Smooth muscle cell (in vitro differentiated cells): ENCODE measurements at regions not wholly inside any gene's neighbourhood (a gene's known extent, or its start where the extent isn't known, plus 50 kb on each side); places are given as distances from the start of the nearest gene placed in this dataset.
A peak's percentile ranks its signal among the peaks of the same experiment; 100 is the strongest.

Experiments used
- DNase-seq: peaks from one replicate; lab custom pipeline; 2025; ENCODE audit not compliant: unreplicated experiment; lab: John Stamatoyannopoulos, UW
- H2AFZ ChIP-seq: fragments of 200-600 bp; sonication (generic); 2 replicates; pipeline ENCODE4 v1.6.0; 2016; ENCODE audit warnings: antibody characterized with exemption, low read depth, mild to moderate bottlenecking
- H3F3A ChIP-seq: fragments of 200-600 bp; sonication (generic); 2 replicates; pipeline ENCODE4 v1.6.0; 2017; ENCODE audit warnings: antibody characterized with exemption, low read depth
- H3K27ac ChIP-seq: fragments of 200-600 bp; sonication (generic); 2 replicates; pipeline ENCODE4 v1.5.1; 2016; ENCODE audit warnings: low read depth, mild to moderate bottlenecking
- H3K27me3 ChIP-seq: fragments of 200-600 bp; sonication (generic); 2 replicates; pipeline ENCODE4 v1.6.1; 2016; ENCODE audit warnings: low read depth, mild to moderate bottlenecking
- H3K36me3 ChIP-seq: fragments of 200-600 bp; sonication (generic); 2 replicates; pipeline ENCODE4 v1.5.1; 2016; ENCODE audit warnings: low read depth
- H3K4me1 ChIP-seq: fragments of 200-600 bp; sonication (generic); 2 replicates; pipeline ENCODE4 v1.5.1; 2016; ENCODE audit warnings: low read depth
- H3K4me2 ChIP-seq: fragments of 200-600 bp; sonication (generic); 2 replicates; pipeline ENCODE4 v1.6.0; 2016; ENCODE audit warnings: mild to moderate bottlenecking
- H3K4me3 ChIP-seq: fragments of 200-600 bp; sonication (generic); 2 replicates; pipeline ENCODE4 v1.5.1; 2016; ENCODE audit warnings: mild to moderate bottlenecking
- H3K79me2 ChIP-seq: fragments of 200-600 bp; sonication (generic); 2 replicates; pipeline ENCODE4 v1.6.0; 2016; ENCODE audit warnings: low read depth, mild to moderate bottlenecking
- H3K9ac ChIP-seq: fragments of 200-600 bp; sonication (generic); 2 replicates; pipeline ENCODE4 v1.6.0; 2016; ENCODE audit warnings: low read depth
- H3K9me3 ChIP-seq: fragments of 200-600 bp; sonication (generic); replicated peaks from 2 replicates; pipeline ENCODE4 v1.5.1; 2016; ENCODE audit warnings: low read depth
- H4K20me1 ChIP-seq: fragments of 200-600 bp; sonication (generic); 2 replicates; pipeline ENCODE4 v1.6.0; 2016; ENCODE audit warnings: low read depth
- WGBS: methylation state at CpG from one replicate; pipeline ENCODE4 v1.1.7; 2016; ENCODE audit warnings: low lambda C conversion rate; 5-methylcytosine and 5-hydroxymethylcytosine counted together
- TF ChIP-seq, protein P1 (sequence below): fragments of 200-600 bp; sonication (generic); IDR thresholded peaks from 2 replicates; pipeline ENCODE4 v1.5.1; 2017; ENCODE audit warnings: borderline replicate concordance, mild to moderate bottlenecking, antibody characterized with exemption; ENCODE audit not compliant: insufficient read depth, poor library complexity, severe bottlenecking

DNA sequence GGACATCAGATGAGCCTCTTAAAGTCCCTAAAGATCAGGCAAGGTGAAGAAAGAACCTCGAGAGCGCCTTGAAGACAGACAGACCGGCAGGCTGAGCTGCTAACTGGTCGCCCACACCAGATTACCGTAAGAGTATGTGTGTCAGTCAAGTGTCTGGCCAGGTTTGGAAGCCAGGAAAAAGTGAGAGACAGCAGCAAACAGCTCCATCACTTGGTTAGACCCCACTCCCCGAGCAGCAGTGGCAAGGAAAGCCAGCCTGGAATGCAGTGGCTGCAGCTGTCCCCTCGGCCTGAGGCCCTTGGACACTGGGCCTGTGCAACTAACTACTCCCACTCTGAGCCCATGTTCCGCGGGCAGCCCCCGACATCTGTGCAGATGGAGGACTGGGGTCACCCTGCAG, 214.1 kb downstream of the DIRAS2 start:
- DNase-seq, result no peak
- H3K4me1 ChIP-seq, result peaks cover 6% of the 10 kb centered on the region
- TF ChIP-seq, protein P1, sequence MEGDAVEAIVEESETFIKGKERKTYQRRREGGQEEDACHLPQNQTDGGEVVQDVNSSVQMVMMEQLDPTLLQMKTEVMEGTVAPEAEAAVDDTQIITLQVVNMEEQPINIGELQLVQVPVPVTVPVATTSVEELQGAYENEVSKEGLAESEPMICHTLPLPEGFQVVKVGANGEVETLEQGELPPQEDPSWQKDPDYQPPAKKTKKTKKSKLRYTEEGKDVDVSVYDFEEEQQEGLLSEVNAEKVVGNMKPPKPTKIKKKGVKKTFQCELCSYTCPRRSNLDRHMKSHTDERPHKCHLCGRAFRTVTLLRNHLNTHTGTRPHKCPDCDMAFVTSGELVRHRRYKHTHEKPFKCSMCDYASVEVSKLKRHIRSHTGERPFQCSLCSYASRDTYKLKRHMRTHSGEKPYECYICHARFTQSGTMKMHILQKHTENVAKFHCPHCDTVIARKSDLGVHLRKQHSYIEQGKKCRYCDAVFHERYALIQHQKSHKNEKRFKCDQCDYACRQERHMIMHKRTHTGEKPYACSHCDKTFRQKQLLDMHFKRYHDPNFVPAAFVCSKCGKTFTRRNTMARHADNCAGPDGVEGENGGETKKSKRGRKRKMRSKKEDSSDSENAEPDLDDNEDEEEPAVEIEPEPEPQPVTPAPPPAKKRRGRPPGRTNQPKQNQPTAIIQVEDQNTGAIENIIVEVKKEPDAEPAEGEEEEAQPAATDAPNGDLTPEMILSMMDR, result no peak
- H3K79me2 ChIP-seq, result no peaks in the 10 kb centered on the region
- H3K36me3 ChIP-seq, result no peaks in the 10 kb centered on the region
- no peaks in the 10 kb centered on the region for H3F3A ChIP-seq
- WGBS, result 93% methylated on average over 10 of the region's 10 CpGs
- no peak overlapping the region for H3K4me3 ChIP-seq
- no peaks in the 10 kb centered on the region for H3K27me3 ChIP-seq
- no peaks in the 10 kb centered on the region for H3K9me3 ChIP-seq
- H3K9ac ChIP-seq, result no peak overlapping the region
- H4K20me1 ChIP-seq, result no peaks in the 10 kb centered on the region
- H3K27ac ChIP-seq, result no peak overlapping the region
- H3K4me2 ChIP-seq, result no peak overlapping the region
- H2AFZ ChIP-seq, result no peak overlapping the region

DNA sequence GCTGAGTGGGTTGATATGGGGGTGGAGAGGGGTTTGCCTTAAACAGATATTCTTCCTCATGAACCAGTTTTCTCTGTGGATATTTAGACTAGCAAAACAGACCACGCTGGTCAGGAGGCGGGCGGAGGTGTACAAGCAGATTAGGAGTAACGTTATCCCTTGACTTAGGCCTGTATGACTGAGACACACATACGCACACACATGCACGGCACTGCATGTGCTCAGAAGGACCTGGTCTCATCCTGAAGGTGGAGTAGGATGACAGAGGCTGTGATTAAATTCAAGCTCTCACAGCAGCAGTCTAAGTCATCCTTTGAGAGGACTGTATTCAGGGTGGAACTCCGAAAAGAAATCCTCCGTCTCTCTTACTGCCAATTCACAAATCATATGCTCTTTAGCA, 209.7 kb downstream of the DIRAS2 start:
- TF ChIP-seq, protein P1, result no peak
- peaks cover 9% of the 10 kb centered on the region for H3K4me1 ChIP-seq
- H2AFZ ChIP-seq, result peak overlapping the region; percentile 97
- H3K27ac ChIP-seq, result peak overlapping the region; percentile 42
- DNase-seq, result no peak
- H4K20me1 ChIP-seq, result no peaks in the 10 kb centered on the region
- H3K27me3 ChIP-seq, result no peaks in the 10 kb centered on the region
- H3K4me2 ChIP-seq, result peak overlapping the region; percentile 85
- H3F3A ChIP-seq, result no peaks in the 10 kb centered on the region
- H3K9ac ChIP-seq, result no peak overlapping the region
- H3K4me3 ChIP-seq, result peak overlapping the region; percentile 49
- H3K79me2 ChIP-seq, result no peaks in the 10 kb centered on the region
- no peaks in the 10 kb centered on the region for H3K36me3 ChIP-seq
- H3K9me3 ChIP-seq, result no peaks in the 10 kb centered on the region
- WGBS, result 59% methylated on average over 8 of the region's 8 CpGs

DNA sequence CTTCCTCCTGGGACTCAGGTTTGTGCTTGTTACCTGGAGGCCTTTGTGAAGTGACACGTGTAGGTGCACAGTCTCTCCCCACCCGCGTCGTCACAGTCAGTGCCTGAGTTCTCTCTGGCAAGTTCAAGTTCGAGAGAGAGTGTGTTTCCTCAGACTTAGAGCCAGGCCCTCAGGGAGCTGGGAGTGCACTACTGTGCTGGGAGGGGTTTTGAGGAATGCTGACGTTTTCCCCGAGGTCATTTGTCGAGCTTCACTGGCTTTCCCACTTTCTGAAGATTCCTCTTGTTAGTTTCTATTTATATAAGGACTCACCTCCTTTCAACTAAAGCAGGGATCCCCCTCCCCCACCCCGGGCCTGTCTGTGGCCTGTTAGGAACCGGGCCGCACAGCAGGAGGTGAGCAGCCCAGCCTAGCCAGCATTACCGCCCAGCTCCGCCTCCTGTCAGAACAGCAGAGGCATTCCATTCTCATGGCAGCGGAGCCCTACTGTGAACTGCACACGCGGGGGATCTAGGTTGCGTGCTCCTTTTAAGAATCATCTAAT, 209.2 kb downstream of the DIRAS2 start:
- Histone ChIP-seq H3K4me3 (peak overlapping the region; percentile 49), H3K36me3 (no peaks in the 10 kb centered on the region), H3K27ac (peak overlapping the region; percentile 42), H4K20me1 (no peaks in the 10 kb centered on the region), H3K9ac (peak overlapping the region; percentile 40), H3K4me1 (peaks cover 9% of the 10 kb centered on the region), H3F3A (no peaks in the 10 kb centered on the region), H3K9me3 (no peaks in the 10 kb centered on the region), H2AFZ (peak overlapping the region; percentile 97), H3K79me2 (no peaks in the 10 kb centered on the region), H3K27me3 (no peaks in the 10 kb centered on the region), H3K4me2 (peak overlapping the region; percentile 85)
- 2% methylated on average over 17 of the region's 17 CpGs for WGBS
- TF ChIP-seq, protein P1, result no peak
- no peak for DNase-seq

DNA sequence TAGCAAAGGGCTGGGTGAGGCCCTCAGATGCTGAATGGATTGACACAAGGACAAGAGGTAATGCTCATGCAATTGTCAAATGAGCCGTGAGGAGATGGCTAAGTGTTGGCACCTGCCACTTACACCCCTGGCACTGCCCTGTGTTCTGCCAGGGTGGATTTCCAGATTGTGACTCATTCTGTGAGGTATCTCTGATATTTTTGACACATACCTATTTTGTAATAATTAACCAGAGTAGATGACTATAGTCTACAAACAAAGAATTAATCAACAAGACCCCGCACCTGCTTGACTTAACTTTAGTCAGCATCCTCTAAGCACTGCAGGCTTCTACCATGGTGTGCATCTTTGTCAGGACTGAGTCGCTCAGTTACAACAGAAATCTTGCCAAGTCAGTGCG, 200.8 kb downstream of the DIRAS2 start:
- Histone ChIP-seq H3K27ac (no peak overlapping the region), H3K9ac (no peak overlapping the region), H3K4me3 (no peak overlapping the region), H3K27me3 (no peaks in the 10 kb centered on the region), H4K20me1 (no peaks in the 10 kb centered on the region), H3K36me3 (no peaks in the 10 kb centered on the region), H3K4me1 (no peaks in the 10 kb centered on the region), H2AFZ (no peak overlapping the region), H3K79me2 (no peaks in the 10 kb centered on the region), H3F3A (no peaks in the 10 kb centered on the region), H3K4me2 (no peak overlapping the region), H3K9me3 (peaks cover 7% of the 10 kb centered on the region)
- TF ChIP-seq, protein P1, result no peak
- WGBS, result 90% methylated on average over 4 of the region's 4 CpGs
- no peak for DNase-seq
